Common myeloid progenitor, CD34-positive (primary cell): ENCODE measurements at regions not wholly inside any gene's neighbourhood (a gene's known extent, or its start where the extent isn't known, plus 50 kb on each side); places are given as distances from the start of the nearest gene placed in this dataset.
A peak's percentile ranks its signal among the peaks of the same experiment; 100 is the strongest.

ENCODE experiments used
- CTCF ChIA-PET: fragments of 350-600 bp; sonication (Branson Sonifier 250); formaldehyde crosslinking; loops from one replicate; lab custom pipeline; 2021; ENCODE audit warnings: antibody characterized with exemption; lab: Charles Lee
- POLR2A ChIA-PET: fragments of 350-600 bp; sonication (Branson Sonifier 250); formaldehyde crosslinking; loops from one replicate; lab custom pipeline; 2021; ENCODE audit warnings: antibody characterized with exemption; lab: Charles Lee
- DNase-seq, 3 donors: peaks; one replicate each; pipeline versions ENCODE4 v3.0.0 to v3.0.0-alpha.2; 2013
- H3K27ac ChIP-seq, 2 experiments: 1 replicate in 1 of 2; 2 replicates in 1 of 2; pipeline ENCODE4 v1.7.0; 2013; ENCODE audit warnings: inconsistent platforms in 2 of 2, low read length in 2 of 2, mild to moderate bottlenecking in 2 of 2, low read depth in 1 of 2, moderate library complexity in 1 of 2; ENCODE audit not compliant: severe bottlenecking in 2 of 2, insufficient read depth in 1 of 2, poor library complexity in 1 of 2
- H3K27me3 ChIP-seq, 5 experiments: replicated peaks in 2 of 5; 1 replicate in 3 of 5; 2 replicates in 2 of 5; pipeline versions ENCODE4 v1.6.1 to v1.7.0; 2013; ENCODE audit warnings: low read length in 4 of 5, mild to moderate bottlenecking in 2 of 5, moderate library complexity in 2 of 5, inconsistent platforms in 1 of 5; ENCODE audit not compliant: insufficient read depth in 5 of 5, control insufficient read depth in 4 of 5
- H3K36me3 ChIP-seq, 4 experiments: 1 replicate in 2 of 4; 2 replicates in 2 of 4; pipeline versions ENCODE4 v1.6.1 to v1.7.0; 2013; ENCODE audit warnings: low read length in 3 of 4, control low read depth in 1 of 4, mild to moderate bottlenecking in 1 of 4; ENCODE audit not compliant: control insufficient read depth in 4 of 4, insufficient read depth in 4 of 4
- H3K4me1 ChIP-seq, 4 experiments: 1 replicate in 3 of 4; 2 replicates in 1 of 4; pipeline versions ENCODE4 v1.6.1 to v1.7.1; 2013; ENCODE audit warnings: low read length in 3 of 4, mild to moderate bottlenecking in 3 of 4, control low read depth in 1 of 4, inconsistent platforms in 1 of 4, moderate library complexity in 1 of 4; ENCODE audit not compliant: control insufficient read depth in 4 of 4, insufficient read depth in 4 of 4; ENCODE audit errors: control extremely low read depth in 1 of 4
- H3K4me3 ChIP-seq, 7 experiments: 1 replicate in 4 of 7; 2 replicates in 3 of 7; pipeline versions ENCODE4 v1.5.1 to v1.7.0; 2013; ENCODE audit warnings: mild to moderate bottlenecking in 7 of 7, low read length in 6 of 7, moderate library complexity in 6 of 7, inconsistent platforms in 2 of 7, low read depth in 2 of 7, control low read depth in 1 of 7; ENCODE audit not compliant: insufficient read depth in 4 of 7, control insufficient read depth in 1 of 7; ENCODE audit errors: extremely low read depth in 1 of 7
- H3K9me3 ChIP-seq, 5 experiments: 1 replicate in 4 of 5; 2 replicates in 1 of 5; pipeline versions ENCODE4 v1.6.1 to v1.7.1; 2013; ENCODE audit warnings: low read length in 4 of 5, mild to moderate bottlenecking in 2 of 5, inconsistent platforms in 1 of 5, low read depth in 1 of 5, moderate library complexity in 1 of 5; ENCODE audit not compliant: control insufficient read depth in 4 of 5, insufficient read depth in 2 of 5; ENCODE audit errors: control extremely low read depth in 1 of 5
- WGBS: methylation state at CpG from one replicate; pipeline ENCODE4 v1.1.5; 2013; ENCODE audit not compliant: insufficient coverage; 5-methylcytosine and 5-hydroxymethylcytosine counted together

DNA sequence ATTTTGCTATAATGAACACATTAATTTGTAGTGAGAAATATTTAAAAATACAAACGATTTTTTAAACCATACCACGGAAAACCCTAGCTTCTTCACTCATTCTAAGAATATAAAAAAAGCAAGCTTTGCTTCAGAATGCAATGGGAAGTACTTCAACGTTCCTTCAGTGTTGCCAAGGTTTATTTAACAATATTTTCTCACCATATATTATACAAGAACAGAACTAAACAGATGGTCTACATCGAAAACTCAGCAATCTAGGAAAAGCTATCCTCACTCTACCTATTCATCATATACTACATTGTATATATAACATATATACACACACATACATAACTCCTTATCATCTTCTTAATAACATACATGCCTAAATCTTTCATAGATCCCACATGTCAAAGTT, 1047.4 kb downstream of the IGSF11 start:
- ChIA-PET POLR2A (no interaction called here), CTCF (no interaction called here)
- 82% methylated on average over 2 of the region's 4 CpGs for WGBS
- Histone ChIP-seq H3K27me3 (peaks cover 0 to 5% (median 3%) of the 10 kb centered on the region in 5 experiments), H3K4me3 (no peak overlapping the region), H3K27ac (no peak overlapping the region), H3K9me3 (no peaks in the 10 kb centered on the region), H3K4me1 (no peaks in the 10 kb centered on the region), H3K36me3 (no peaks in the 10 kb centered on the region)
- DNase-seq = no peak

DNA sequence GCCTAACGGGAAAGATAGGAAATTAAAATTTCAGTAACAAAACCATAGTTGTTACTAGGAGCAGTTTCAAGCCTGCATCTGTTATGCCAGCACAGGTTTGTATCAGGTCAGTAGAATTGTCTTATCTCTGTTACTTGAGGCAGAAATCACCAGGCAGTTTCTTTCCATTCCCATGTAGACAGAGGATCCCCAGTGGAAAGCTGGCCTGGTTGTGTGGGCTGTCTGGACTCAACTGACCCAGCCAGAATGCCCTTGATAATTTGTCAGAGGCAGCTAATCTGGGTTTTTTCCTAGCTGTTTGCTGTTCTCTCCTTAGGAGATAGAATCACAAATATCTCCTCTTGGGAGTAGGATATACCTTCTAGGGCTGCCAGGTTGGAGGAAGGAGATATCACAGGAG, 1044.7 kb downstream of the IGSF11 start:
- Histone ChIP-seq H3K36me3 (no peaks in the 10 kb centered on the region), H3K27ac (no peak overlapping the region), H3K4me1 (no peaks in the 10 kb centered on the region), H3K4me3 (no peak overlapping the region), H3K27me3 (peaks cover 0 to 22% (median 6%) of the 10 kb centered on the region in 5 experiments), H3K9me3 (no peaks in the 10 kb centered on the region)
- CTCF ChIA-PET = no interaction called here
- DNase-seq = no peak
- WGBS = 80% methylated on average over 1 of the region's 1 CpG
- POLR2A ChIA-PET = no interaction called here

DNA sequence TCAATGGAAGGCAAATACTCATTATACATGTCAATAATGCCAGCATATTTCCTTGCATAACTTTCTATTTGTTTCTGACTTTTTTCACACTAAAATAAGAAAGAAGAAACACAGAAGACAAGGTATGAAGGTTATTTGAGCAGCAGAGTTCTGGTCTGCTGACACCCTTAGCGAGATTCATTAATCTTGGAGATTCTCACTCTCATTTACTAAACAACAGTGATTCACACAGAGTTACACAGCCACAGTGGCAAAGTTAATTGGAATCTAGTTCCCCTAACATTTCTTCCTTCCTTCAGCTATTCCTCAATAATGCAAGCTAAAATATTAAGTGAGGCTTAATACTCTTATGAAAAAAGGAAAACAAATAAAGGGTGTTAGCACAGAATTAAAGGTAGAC, 1044.0 kb downstream of the IGSF11 start:
- WGBS = 75% methylated on average over 1 of the region's 1 CpG
- H3K27me3 ChIP-seq = peaks cover 2 to 28% (median 6%) of the 10 kb centered on the region in 5 experiments
- no peaks in the 10 kb centered on the region for H3K4me1 ChIP-seq
- ChIA-PET CTCF (interaction anchor here (1.1 kb wide), 1 partner anchor 11 kb away, joined by 3 read pairs; no protein-coding TSS in a partner anchor), POLR2A (no interaction called here)
- no peak for DNase-seq
- H3K27ac ChIP-seq = no peak overlapping the region
- H3K36me3 ChIP-seq = no peaks in the 10 kb centered on the region
- no peaks in the 10 kb centered on the region for H3K9me3 ChIP-seq
- H3K4me3 ChIP-seq = no peak overlapping the region

DNA sequence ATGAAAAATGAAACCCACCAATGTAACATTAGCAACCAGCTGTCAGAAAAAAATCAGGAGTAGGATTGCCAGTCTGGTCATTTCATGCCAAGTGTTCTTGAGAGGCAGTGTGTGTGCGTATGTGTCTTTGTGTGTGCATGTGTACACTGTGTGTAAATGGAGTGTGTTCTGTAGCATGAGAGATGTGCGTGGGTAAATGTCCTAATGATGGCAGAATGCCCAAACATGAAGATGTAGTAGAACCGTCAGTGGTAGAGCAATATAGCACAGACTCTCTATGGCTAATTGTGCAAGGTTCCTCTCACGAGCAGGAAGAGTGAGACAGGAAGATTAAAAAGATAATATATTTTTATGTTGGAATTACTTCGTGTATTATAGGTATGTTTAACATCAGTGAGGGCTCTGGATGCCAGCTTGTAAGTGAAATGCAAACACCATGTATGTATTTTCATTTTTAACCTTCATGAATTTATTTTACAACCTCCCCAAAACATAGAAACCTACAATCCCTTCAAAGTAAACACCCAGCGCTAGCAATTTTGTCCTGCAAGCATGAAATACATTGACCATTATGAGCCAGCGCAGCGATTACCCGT, 1038.7 kb downstream of the IGSF11 start:
- Histone ChIP-seq H3K4me3 (no peak overlapping the region), H3K36me3 (no peaks in the 10 kb centered on the region), H3K27me3 (peaks cover 11 to 60% (median 24%) of the 10 kb centered on the region in 5 experiments), H3K27ac (no peak overlapping the region), H3K4me1 (peaks cover 0 to 10% (median 8%) of the 10 kb centered on the region in 4 experiments), H3K9me3 (no peaks in the 10 kb centered on the region)
- ChIA-PET CTCF (interaction anchor here (0.8 kb wide), 1 partner anchor 12 kb away, joined by 3 read pairs; no protein-coding TSS in a partner anchor), POLR2A (interaction anchor here (0.7 kb wide), 1 partner anchor 617 kb away, joined by 3 read pairs; no protein-coding TSS in a partner anchor)
- peak in 2 of 3 donors; percentile 2 to 5 for DNase-seq
- 42% methylated on average over 4 of the region's 9 CpGs for WGBS

DNA sequence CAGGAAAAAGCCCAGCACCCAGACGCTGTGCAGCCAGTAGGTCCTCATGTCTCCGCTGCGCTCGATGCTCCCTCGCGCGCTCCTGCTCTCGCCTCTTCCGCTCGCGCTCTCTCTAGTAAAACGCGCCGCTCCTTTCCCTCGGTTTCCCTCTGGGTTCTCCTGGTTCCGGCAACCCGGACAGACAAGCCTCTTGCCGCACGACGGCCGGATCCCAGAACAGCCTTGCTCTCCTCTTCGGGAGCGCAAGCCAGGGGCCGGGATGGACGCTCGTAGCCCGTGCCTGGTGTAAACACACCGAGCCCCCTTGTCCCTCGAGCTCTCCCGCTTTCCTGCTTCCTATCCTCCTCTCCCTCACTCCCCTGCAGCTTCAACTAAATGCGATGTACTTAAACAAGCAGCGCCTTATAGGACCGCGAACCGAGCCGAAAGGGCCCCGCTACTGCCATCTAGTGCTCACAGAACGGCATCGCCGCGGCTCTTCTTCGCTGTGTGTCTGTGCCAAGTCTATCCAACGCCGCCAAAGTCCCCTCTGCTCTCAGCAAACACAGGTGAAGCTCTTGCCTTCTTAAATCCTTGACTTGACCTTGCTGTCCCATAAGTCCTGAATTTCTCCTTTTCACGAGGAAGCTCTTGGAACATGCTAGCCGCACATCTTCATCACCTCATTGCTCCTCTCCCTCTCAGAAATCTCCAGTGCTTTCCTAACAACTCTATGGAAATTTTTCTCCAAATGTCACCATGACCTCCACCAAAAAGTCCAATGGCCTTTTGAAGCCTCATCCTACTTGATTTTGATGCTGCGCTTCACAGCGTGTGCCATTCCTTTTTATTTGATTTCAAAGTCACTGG, 1037.2 kb downstream of the IGSF11 start:
- H3K27me3 ChIP-seq = peaks cover 11 to 60% (median 24%) of the 10 kb centered on the region in 5 experiments
- H3K36me3 ChIP-seq = no peaks in the 10 kb centered on the region
- 3% methylated on average over 47 of the region's 48 CpGs for WGBS
- POLR2A ChIA-PET = no interaction called here
- H3K27ac ChIP-seq = no peak overlapping the region
- CTCF ChIA-PET = interaction anchor here (1.0 to 2.2 kb wide), 4 partner anchors 9 to 1226 kb away, joined by 3 to 6 read pairs (median 4); no protein-coding TSS in a partner anchor
- peaks cover 0 to 10% (median 8%) of the 10 kb centered on the region in 4 experiments for H3K4me1 ChIP-seq
- no peaks in the 10 kb centered on the region for H3K9me3 ChIP-seq
- H3K4me3 ChIP-seq = peak overlapping the region in 6 of 7 experiments; percentile 28 to 74 (median 54)
- peak; percentile 59 to 84 (median 78) for DNase-seq

DNA sequence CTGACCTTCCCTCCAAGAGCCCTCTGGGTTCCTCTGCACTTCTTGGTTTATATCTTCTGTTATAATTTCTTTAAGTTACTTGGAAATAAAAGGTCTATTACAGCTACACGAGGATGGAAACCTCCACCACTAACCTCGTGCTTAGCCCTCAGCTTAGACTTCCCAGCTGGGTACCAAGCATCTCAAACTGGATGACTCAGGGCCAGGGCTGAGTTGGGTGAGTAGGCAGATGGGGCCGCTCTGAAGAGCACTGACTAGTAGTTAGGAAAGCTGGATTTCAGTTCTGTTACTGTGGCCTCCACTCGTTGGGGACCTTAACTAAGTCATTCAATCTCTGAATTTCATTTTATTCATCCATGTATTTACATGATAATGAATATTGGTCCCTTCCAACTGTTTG, 1036.6 kb downstream of the IGSF11 start:
- POLR2A ChIA-PET = no interaction called here
- 83% methylated on average over 2 of the region's 4 CpGs for WGBS
- Histone ChIP-seq H3K27ac (no peak overlapping the region), H3K4me1 (peaks cover 0 to 10% (median 8%) of the 10 kb centered on the region in 4 experiments), H3K36me3 (no peaks in the 10 kb centered on the region), H3K9me3 (no peaks in the 10 kb centered on the region), H3K27me3 (peaks cover 11 to 60% (median 24%) of the 10 kb centered on the region in 5 experiments), H3K4me3 (no peak overlapping the region)
- no peak for DNase-seq
- CTCF ChIA-PET = interaction anchor here (1.0 to 2.2 kb wide), 4 partner anchors 9 to 1227 kb away, joined by 3 to 6 read pairs (median 4); no protein-coding TSS in a partner anchor
